HG02798 (cell line): ENCODE measurements at regions not wholly inside any gene's neighbourhood (a gene's known extent, or its start where the extent isn't known, plus 50 kb on each side); places are given as distances from the start of the nearest gene placed in this dataset.

ENCODE experiments used
- ATAC-seq: cut with Tn5 transposase; IDR thresholded peaks from one replicate; pipeline ENCODE4 v1.9.1; 2021; ENCODE audit warnings: mild to moderate bottlenecking; ENCODE audit not compliant: unreplicated experiment, poor library complexity

DNA sequence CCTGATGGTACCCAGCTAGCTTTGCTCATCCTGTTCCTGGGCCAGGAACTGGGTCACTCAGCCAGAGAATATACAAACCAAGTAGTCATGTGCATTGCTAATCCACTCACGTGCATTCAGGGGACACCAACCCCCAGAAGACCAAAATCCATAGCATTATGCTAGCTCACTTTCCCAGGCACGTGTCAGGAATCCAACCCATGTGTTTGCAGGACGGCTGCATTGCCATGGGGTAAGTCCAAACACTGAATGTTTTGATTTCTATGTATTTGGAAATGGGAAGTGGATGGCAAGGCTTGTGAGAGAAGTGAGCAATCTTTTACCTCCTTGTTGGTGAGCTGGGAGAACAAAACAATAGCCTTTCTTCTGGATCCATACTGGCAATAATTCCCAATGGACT, 87.1 kb upstream of the FOXN3 start:
- ATAC-seq = no peak

DNA sequence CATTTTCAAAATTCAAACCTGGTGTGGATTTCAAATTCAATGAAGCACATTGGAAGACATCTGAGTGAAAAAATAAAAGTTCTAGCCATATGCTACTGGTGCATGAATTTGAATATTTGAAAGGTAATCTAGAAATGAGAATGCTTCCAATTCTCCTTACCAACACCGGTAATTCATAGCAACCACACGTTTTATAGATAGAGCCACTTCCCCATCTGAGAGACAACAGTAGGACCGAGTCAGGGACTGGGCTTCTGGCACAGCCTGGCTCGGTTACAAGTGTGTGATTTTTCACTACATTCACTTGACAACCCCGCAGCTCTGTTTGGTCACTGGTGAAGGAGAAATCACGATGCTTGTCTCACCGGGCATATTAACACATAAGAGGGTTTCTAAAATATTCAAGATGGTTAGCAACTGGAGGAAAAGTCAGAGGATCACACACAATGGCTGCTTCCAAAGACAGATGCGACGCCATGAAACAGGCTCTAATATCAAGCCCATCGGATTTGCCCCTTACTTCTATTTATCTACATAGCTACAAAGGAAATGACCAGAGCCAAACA, 86.5 kb upstream of the FOXN3 start:
- peak; percentile 47 for ATAC-seq

DNA sequence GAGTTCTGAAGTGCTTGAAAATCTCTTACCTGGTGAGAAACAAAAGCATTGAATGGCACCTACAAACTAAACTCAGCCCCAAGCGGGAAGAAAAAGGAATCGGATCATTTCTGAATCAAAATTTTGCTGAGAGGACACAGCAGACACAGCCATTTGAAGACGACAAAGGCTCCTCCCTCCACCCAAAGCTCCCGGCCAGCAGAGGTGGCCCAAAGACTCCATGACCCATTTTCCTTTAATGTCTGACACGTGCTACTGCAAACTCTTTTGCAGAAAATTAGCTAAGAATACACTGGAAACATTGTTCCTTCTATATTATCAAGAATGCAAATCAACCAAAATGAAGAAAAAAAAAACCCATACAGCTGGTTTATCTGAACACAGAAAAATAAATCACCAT, 85.9 kb upstream of the FOXN3 start:
- no peak for ATAC-seq

DNA sequence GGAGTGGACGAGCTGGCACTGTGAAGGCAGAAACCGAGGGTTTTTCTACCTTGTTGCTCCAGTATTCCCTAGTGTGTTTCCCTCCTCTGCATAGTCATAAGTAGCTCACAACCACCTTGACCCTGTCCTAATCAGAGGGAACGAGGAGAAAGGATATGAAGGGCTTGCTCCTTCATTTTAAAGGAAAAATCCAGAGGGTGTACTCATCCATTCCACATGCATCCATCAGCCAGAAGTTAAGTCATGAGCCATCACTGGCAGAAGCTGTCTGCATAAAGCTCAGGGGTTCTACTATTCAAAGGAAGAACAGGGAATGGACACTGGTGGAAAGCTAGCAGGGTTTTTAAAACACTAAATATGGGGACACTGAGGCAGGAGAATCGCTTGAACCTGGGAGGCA, 84.3 kb upstream of the FOXN3 start:
- ATAC-seq = no peak

DNA sequence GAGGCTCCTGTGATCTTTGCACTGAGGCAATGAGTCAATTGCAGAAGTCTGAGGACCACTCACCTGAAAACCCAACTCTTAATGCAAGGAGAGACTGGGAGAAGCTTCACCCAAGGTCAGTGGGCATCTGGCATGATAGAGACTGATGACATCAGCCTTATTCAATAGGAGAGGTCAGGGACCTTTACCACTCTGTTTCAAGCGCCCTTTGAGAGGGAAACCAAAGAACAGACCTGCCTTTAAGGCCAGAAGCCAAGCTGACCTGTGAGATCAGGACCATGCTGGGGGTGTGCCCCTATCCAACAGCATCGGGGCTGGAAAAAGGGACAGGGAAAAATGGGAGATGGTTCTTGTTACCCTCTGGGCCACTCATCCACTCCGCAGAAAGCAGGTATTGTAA, 83.3 kb upstream of the FOXN3 start:
- no peak for ATAC-seq

DNA sequence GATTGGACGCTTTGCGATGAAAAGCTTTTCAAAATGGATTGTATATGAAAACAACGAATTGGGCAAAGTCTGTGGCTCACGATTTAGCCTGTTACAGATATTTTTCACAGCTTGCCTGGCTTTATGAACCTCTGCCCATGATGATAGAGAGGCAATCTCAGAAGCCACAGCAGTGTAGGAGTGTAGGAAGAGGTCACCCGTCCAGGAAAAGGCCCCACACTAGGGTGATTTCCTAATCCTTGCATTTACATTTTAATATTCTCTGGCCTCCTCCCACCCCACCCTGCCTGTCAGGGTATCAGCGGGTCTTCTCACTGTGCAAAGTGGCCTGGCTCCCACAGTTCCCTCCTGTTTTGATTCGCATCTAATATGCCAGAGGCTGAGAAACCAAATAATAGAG, 81.8 kb upstream of the FOXN3 start:
- ATAC-seq = no peak

DNA sequence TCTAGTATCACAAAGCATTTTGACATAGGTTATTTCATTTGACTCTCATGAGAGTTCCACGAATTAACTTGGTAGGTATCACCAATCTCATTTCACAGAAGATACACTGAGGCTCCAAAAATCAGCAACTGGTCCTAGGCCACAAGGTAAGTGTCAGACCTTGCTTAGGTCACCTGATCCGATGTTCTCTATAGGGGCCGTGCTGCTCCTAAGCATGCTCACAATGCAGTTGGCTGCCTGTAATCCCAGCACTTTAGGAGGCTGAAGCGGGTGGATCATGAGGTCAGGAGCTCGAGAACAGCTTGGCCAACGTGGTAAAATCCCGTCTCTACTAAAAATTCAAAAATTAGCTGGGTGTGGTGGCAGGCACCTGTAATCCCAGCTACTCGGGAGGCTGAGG, 78.7 kb upstream of the FOXN3 start:
- ATAC-seq = no peak

DNA sequence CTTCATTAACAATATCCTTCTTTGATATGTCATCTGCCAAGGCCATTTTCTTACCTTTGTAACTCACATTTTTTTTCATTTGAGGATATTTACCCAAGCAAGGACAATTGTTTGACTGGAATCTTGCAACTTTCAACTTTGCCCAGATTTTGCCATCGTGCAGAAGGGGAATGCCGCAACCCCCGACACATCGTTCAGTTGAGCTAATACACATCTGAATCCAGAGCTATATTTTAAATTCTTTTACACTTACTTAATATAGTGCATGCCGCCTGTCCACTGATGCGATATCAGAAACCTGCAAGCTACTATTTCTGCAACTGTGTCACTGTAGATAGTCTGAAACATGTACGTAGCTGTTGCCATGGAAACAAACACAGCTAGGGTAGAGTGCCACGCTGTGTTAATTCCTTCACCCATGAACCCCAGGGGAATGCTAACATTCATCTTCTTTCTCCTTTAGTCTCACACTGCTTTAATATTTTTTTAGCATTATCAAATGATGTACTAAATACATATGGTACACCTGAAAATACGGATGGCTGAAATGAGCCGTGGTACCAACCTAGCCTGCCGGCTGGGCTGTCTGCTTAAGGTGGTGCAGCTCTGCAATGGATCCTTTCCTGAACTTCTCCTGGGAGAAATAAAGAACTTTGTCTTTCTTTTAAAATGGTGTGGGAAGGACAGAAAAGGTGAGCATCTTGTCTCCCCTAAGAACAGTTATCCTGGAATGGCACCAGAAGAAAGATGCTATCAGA, 77.0 kb upstream of the FOXN3 start:
- ATAC-seq = peak; percentile 90

DNA sequence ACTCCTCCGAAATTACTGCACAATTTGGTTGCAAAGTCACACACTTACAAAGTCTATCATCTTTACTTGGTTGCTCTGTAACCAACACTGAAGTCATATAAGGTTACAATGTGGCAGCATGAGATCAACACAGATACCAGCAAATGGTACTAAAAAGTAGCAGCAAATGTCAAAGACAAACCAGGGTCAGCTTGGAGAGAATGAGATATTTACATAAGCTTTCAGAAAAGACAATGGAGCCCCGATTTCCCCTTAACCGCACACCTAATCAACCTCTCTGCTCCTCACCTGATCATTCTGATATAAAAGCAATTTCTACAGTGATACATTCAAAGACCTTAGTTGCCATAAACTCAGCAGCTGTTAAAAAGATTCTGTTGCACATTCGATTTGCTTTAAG, 76.4 kb upstream of the FOXN3 start:
- no peak for ATAC-seq

DNA sequence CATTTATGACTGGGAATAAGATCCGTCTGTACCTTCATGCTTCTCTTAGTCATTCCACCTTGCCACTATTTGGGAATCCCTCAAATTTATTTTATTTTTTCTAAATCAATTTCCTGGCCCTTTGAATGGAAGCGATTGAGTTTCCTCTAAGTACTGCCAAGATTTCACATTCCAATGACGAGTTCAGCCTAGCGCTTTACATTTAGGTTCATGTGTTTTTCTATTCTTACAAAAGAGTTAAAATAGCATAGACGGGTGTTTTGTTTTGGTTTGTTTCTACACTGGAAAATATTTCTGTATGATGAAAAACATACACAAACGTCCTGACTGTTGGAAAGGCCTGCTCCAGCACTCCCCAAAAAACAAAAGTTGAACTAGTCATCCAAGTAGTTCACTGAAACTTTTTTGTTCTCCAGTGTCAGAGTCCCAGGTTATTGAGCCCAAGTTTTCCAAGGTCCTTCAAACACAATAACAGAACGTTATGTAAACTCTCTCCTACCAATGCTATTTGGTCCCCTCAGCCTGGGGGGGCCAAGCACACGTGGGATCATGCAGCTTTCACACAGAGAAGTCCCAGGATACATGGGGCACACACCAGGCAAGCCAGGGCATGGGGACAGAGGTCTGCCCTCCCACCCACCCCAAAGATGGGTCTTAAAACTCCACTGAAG, 74.8 kb upstream of the FOXN3 start:
- ATAC-seq = no peak

DNA sequence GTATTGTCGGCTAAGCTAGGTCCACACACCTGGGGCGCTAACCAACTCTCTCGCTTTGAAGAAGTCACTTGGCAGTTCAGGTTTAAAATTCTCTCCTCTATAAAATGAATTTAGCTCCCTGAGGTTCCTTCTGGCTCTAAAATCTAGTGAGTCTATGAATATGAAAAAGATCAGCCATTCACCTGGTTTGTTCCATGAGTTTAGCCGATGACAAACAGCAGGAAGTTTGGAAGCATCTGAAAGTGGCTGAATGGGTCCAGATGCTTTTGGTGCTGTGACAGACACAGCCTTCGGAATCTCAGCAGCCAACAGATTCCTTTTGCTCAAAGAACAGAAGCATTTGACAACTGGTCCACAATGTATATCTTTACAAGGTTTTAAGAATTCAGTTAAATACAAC, 73.4 kb upstream of the FOXN3 start:
- no peak for ATAC-seq

DNA sequence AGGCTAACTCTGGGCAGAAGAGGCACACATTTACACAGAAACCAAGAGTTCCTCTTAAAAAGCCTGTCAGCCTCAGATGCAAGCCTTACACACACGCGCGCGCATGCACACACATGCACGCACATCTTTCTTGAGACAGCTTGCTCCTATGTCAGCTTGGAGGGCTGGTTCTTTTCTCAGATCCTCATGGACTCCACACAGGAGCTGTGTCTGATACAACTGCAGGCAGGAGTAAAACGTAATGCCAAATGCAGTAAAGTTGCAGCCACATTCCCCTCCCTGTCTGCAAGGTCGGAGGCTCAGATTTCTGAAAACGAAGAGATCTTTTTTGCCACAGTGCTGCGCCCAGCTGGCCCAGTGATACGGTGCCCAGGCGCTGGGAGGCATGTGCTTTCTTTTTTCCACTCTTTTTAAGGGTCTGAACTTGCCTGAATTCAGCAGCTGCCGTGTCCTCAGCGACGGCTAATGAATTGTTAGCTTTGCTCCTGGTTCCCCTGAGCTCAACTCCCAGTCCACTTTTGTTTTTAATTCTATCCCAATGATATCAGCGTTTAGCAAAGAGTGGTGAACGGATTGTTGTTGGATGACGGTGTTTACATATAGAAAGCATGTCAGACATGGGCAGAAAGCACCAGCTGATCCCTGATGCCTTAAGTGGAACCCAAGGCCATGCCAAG, 72.9 kb upstream of the FOXN3 start:
- no peak for ATAC-seq

DNA sequence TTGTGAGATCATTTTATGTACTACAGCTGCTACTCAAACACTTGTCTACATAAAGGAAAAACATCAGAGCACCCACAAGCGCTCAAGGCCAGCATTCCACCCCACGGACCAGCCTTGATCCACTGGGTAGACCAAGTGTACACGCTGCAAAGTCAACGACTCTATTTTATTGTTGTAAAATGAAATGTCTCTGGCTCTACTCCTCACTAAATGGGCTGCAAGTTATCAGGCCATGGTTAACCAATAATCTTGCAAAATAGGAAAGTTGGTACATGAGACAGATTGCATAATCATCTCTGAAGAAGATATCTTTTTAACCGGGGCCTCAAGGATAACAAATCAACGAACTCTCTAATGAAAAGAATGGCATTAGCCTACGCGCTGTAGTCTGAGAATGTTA, 69.9 kb upstream of the FOXN3 start:
- ATAC-seq = no peak

DNA sequence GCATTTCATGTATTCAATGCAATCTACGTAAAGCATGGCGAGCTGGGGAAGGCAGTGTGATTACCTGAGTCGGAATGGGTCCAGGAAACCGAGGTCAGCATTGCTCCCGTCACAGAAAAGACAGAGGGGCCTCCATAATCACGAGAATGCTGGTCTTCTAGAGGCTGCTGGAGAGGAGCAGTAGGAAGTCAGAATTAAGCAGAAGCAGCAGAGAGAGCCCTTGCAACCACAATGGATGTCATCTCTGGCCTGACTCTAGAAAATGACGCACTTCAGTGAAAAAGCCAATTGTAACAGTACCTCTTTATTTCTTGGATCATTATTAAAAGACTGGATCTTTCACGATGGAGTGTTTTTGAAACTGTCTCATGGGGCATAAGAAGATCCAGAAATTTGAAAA, 69.5 kb upstream of the FOXN3 start:
- no peak for ATAC-seq

DNA sequence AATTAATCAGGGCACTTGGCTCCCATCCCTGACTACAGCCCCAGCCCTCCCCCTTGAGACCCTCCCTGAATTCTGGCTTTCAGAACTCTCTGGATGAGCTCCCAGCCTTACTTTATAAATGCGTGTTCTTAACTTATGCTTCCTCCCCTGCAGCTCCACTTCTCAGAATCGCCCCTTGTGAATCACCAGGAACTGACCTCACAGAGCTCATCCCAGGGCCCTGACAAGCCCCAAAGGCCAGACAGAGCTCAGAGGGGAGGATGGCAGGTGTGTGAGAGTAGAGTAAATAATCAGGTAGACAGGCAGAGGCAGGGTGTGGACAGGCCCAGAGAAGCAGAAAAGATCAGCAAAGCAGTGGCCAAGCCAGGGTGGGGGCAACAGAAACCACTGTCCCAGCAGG, 68.2 kb upstream of the FOXN3 start:
- ATAC-seq = no peak

DNA sequence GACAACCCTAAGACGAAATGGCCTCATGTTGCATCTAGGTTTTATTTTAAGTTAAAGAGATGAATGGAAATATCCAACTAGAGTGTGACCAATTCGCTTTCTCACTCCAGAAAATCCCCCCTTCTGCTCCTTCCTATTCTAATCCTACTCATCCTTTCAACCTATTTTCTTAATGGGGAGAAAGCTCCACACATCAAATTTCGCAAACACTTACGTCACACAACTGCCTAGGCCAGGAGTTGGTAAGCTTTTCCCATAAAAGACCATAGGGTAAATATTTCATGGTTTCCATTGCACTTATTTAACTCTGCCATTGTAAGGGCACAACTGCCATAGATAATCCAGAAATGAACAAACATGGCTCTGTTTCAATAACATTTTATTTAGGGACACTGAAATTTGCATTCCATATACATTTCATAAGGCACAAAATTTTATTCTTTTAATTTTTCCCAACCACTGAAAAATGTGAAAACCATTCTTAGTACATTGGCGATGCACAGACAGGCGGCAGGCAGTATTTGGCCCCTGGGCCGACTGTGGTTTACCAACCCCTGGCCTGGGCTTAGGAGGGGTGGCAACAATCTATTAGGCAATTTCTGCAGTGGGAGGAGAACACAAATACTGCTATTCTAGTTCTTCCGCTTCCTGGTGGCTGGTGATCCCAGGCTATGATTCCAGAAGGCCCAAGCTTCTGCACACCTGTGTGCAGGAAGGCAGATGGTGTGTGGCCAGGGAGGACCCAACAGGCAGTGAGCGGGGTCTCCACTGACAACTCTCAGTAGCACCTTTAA, 67.2 kb upstream of the FOXN3 start:
- no peak for ATAC-seq

DNA sequence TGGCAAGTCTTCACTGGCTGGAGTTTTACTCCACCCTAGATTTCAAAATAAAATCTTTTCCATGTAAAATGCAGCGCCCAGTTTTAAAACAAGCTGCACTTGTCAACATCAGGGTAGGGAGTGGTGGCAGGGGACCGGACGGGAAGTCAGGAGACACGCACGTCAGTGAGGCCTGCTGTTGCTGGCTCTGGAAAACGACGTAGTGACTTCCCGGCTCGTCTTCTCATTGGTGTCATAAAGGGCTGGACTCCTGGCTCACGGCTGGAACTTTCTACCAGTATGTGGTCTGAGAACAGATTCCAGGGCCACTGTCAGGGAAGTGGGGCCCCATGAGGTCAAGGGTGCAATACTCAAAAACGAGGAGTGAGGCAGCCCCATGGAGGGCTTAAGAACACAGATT, 64.2 kb upstream of the FOXN3 start:
- no peak for ATAC-seq

DNA sequence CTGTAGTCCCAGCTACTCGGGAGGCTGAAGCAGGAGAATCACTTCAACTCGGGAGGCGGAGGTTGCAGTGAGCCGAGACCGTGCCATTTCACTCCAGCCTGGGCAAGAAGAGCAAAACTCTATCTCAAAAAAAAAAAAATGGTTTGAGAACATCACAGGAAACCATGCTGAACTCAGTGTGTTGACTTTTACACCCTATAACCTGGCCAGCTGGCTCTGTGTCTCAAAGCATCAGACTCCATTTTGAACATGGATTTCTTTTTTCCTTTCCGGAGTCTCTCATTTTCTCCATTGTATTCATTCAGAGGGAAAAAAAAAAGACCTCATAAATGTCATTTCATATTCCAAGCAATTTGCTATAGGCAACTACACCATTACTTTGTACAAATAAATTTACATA, 63.2 kb upstream of the FOXN3 start:
- ATAC-seq = no peak

DNA sequence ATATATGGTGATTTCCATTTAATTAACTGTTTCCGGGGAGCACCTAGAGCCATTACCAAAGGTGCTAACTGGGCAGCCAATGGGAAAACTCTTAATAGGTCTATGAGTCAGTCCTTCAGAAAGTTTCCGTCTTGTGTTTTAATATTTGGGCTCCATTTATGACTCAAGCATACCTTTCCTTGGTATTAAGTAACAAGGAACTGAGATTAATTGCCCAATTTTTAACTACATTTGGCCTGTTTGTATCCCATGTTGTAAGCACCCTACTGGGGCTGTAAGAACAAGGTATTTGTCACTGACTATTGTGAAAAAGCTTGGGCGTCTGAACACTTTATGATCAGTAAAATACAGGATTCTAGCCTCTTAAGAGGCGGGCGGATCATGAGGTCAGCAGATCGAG, 62.8 kb upstream of the FOXN3 start:
- ATAC-seq = no peak

DNA sequence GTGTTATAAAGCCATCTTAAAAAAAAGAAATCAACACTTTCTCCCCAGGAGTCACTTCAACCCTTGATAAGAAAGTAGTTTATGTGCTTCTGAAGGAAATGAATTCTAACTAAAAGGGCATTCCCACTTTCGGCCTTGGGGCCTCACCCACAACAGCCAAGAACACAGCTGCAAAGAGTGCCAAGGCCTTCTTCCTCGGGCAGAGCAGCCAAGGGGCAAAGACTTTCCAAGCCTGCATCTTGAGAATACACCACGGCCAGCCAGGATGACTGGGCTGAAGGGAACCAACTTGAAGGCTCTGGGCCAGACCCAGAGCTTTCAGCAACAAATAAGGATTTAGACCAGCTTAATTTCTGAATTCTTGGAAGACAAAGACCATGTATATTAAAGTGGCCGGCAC, 60.4 kb upstream of the FOXN3 start:
- no peak for ATAC-seq
